ENCODE measurements at regions not wholly inside any gene's neighbourhood (a gene's known extent, or its start where the extent isn't known, plus 50 kb on each side); places are given as distances from the start of the nearest gene placed in this dataset.
"Not testable (repeated sequence)": the region's sequence is repeated elsewhere in the genome, so short reads cannot be mapped to it uniquely, and the experiment has no call there.

GRCh38 chr21:23664193-23664694, 1943.0 kb downstream of the MRPL39 start:
- no peak for DNase-seq

- no peak for DNase-seq
Measured at GRCh38 chr21:23660560-23660959, 1946.7 kb downstream of the MRPL39 start.

GRCh38 chr21:23644768-23645167, 1962.5 kb downstream of the MRPL39 start:
- no peak for DNase-seq

GRCh38 chr21:23639721-23640120, 1967.6 kb downstream of the MRPL39 start:
- no peak for DNase-seq

GRCh38 chr21:23638131-23638695, 1969.1 kb downstream of the MRPL39 start:
- no peak for DNase-seq

GRCh38 chr21:23633447-23633940, 1973.8 kb downstream of the MRPL39 start:
- no peak for DNase-seq

GRCh38 chr21:23624281-23624680, 1983.0 kb downstream of the MRPL39 start:
- no peak for DNase-seq

- DNase-seq, result no peak
Measured at GRCh38 chr21:23613014-23613413, 1994.3 kb downstream of the MRPL39 start.

- DNase-seq, result no peak
Measured at GRCh38 chr21:23612210-23612609, 1995.1 kb downstream of the MRPL39 start.

GRCh38 chr21:23607782-23608431, 1999.4 kb downstream of the MRPL39 start:
- no peak for DNase-seq

- DNase-seq, result no peak
Measured at GRCh38 chr21:23601549-23601948, 2005.7 kb downstream of the MRPL39 start.

- no peak for DNase-seq
Measured at GRCh38 chr21:23593582-23593981, 2013.7 kb downstream of the MRPL39 start.

- no peak for DNase-seq
Measured at GRCh38 chr21:23585419-23585818, 2021.9 kb downstream of the MRPL39 start.

GRCh38 chr21:23579573-23579972, 2027.7 kb downstream of the MRPL39 start:
- DNase-seq, result no peak

GRCh38 chr21:23578027-23578426, 2029.3 kb downstream of the MRPL39 start:
- DNase-seq, result no peak

GRCh38 chr21:23574932-23575331, 2032.3 kb downstream of the MRPL39 start:
- DNase-seq, result no peak

- DNase-seq, result not testable (repeated sequence)
Measured at GRCh38 chr21:23548924-23549323, 2058.4 kb downstream of the MRPL39 start.

GRCh38 chr21:23543333-23543732, 2063.9 kb downstream of the MRPL39 start:
- no peak for DNase-seq

GRCh38 chr21:23542097-23542496, 2065.2 kb downstream of the MRPL39 start:
- no peak for DNase-seq

GRCh38 chr21:23541571-23541970, 2065.7 kb downstream of the MRPL39 start:
- no peak for DNase-seq

- DNase-seq, result no peak
Measured at GRCh38 chr21:23534850-23535249, 2072.4 kb downstream of the MRPL39 start.

GRCh38 chr21:23531444-23531843, 2075.8 kb downstream of the MRPL39 start:
- DNase-seq, result no peak

GRCh38 chr21:23524685-23525084, 2082.6 kb downstream of the MRPL39 start:
- no peak for DNase-seq

GRCh38 chr21:23522751-23523150, 2084.5 kb downstream of the MRPL39 start:
- DNase-seq, result no peak

- DNase-seq, result no peak
Measured at GRCh38 chr21:23507501-23507900, 2099.8 kb downstream of the MRPL39 start.

All from CD4-positive, alpha-beta T cell treated with Interferon alpha-2 for 1 hour (primary cell).